ENCODE measurements at regions not wholly inside any gene's neighbourhood (a gene's known extent, or its start where the extent isn't known, plus 50 kb on each side); places are given as distances from the start of the nearest gene placed in this dataset.
A peak's percentile ranks its signal among the peaks of the same experiment; 100 is the strongest.
"Not testable (repeated sequence)": the region's sequence is repeated elsewhere in the genome, so short reads cannot be mapped to it uniquely, and the experiment has no call there.

- H3K4me1 Mint-ChIP-seq, result peaks cover 0 to 5% of the 10 kb centered on the region in 2 experiments; a peak in 1 of 4 replicates
- no peak for TF ChIP-seq CTCF (conservative IDR thresholded peaks at IDR 0.05)
- H3K27me3 Mint-ChIP-seq (ENCODE audit: low read depth), result no peaks in the 10 kb centered on the region
- Histone ChIP-seq H3K9ac (ENCODE audit: extremely low read depth, insufficient read length, low read length) (no peak overlapping the region), H3K23ac (ENCODE audit: insufficient read length, low read depth, low read length) (no peak overlapping the region), H2AK5ac (ENCODE audit: insufficient read length, low read length) (no peak overlapping the region), H2BK15ac (ENCODE audit: low read depth, low read length) (no peak overlapping the region), H2BK20ac (ENCODE audit: low read depth, low read length, poor library complexity, severe bottlenecking) (no peak overlapping the region), H3K18ac (ENCODE audit: insufficient read length, low read depth, low read length) (no peak overlapping the region), H3K9me3 (ENCODE audit: control insufficient read depth, low read depth, low read length) (no peaks in the 10 kb centered on the region), H2BK120ac (ENCODE audit: low read depth, low read length, poor library complexity, severe bottlenecking) (no peak overlapping the region), H2BK12ac (ENCODE audit: insufficient read length, low read depth, low read length) (no peak overlapping the region), H4K5ac (ENCODE audit: insufficient read length, low read depth, low read length) (no peak overlapping the region), H3K4ac (ENCODE audit: low read depth, low read length) (no peak overlapping the region), H3K79me2 (ENCODE audit: insufficient read depth, low read length) (no peaks in the 10 kb centered on the region), H3K27me3 (ENCODE audit: insufficient read depth, low read length) (no peaks in the 10 kb centered on the region), H3K14ac (ENCODE audit: insufficient read depth, low read length) (no peak overlapping the region), H4K20me1 (ENCODE audit: control insufficient read depth, insufficient read depth, insufficient read length) (no peaks in the 10 kb centered on the region), H3K56ac (ENCODE audit: insufficient read length, low read depth, low read length) (no peak overlapping the region), H3T11ph (ENCODE audit: low read length) (no peak overlapping the region), H4K8ac (replicated peaks; ENCODE audit: insufficient read length, low read depth, low read length) (no peak overlapping the region), H3K4me1 (ENCODE audit: insufficient read depth, low read length) (no peaks in the 10 kb centered on the region), H4K91ac (ENCODE audit: insufficient read length, low read depth, low read length) (no peak overlapping the region), H3K79me1 (ENCODE audit: insufficient read depth, low read depth, low read length, poor library complexity, severe bottlenecking) (no peaks in the 10 kb centered on the region), H2AFZ (ENCODE audit: low read length) (no peak overlapping the region), H3K23me2 (ENCODE audit: insufficient read length, low read depth, low read length, poor library complexity, severe bottlenecking) (no peaks in the 10 kb centered on the region), H3K27ac (ENCODE audit: insufficient read length, low read depth, low read length) (no peak overlapping the region), H2BK5ac (ENCODE audit: insufficient read length, low read length) (no peak overlapping the region), H3K4me2 (ENCODE audit: insufficient read depth, insufficient read length, low read length) (no peak overlapping the region)
- DNase-seq, result no peak
- H3K9me3 Mint-ChIP-seq, result no peaks in the 10 kb centered on the region
- no peak overlapping the region for H3K4me3 Mint-ChIP-seq
- 0 out of 7 replicates have a peak overlapping the region, but pooled peaks of 1 of the 3 experiments have one; percentile 0 for H3K27ac Mint-ChIP-seq
- no peaks in the 10 kb centered on the region for H3K36me3 Mint-ChIP-seq (ENCODE audit: insufficient read depth in 1 of 3, low read depth in 3 of 3)
- no CpG with 5 or more reads among the region's 3 CpGs for WGBS (ENCODE audit: extremely low coverage, insufficient read length, low lambda C conversion rate)
These were observed 713.6 kb upstream of the ZP4 start for GRCh38 chr1:238604357-238604756.

DNA sequence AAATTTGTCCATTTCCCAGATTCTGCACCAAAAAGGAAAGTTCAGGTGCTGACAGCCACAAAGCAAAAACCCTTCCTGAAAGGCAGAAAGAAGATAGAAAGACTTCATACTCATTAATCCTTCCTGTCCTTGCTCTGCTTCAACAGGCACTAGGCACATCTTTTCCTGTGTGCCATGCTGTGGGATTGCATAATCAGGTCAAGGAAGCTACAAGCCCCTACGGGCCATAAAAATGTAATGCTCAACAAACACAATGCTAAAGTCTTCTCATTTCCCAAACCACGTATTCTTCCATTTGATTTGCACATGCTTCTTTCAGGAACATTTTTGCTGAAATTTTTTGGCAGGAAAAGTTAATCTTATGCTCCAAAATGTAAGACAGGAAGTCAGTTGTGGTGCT lies 710.9 kb upstream of the ZP4 start:
- not testable (repeated sequence) for H3K27ac Mint-ChIP-seq; H3K9me3 Mint-ChIP-seq; H3K79me2 ChIP-seq (ENCODE audit: insufficient read depth, low read length); H3K23me2 ChIP-seq (ENCODE audit: insufficient read length, low read depth, low read length, poor library complexity, severe bottlenecking); H2BK120ac ChIP-seq (ENCODE audit: low read depth, low read length, poor library complexity, severe bottlenecking); H2BK5ac ChIP-seq (ENCODE audit: insufficient read length, low read length); H4K5ac ChIP-seq (ENCODE audit: insufficient read length, low read depth, low read length); H3K56ac ChIP-seq (ENCODE audit: insufficient read length, low read depth, low read length); H3K27me3 Mint-ChIP-seq (ENCODE audit: low read depth); H4K8ac ChIP-seq (replicated peaks; ENCODE audit: insufficient read length, low read depth, low read length); H3K4me2 ChIP-seq (ENCODE audit: insufficient read depth, insufficient read length, low read length); H2BK20ac ChIP-seq (ENCODE audit: low read depth, low read length, poor library complexity, severe bottlenecking); H3K4me3 Mint-ChIP-seq; H2AFZ ChIP-seq (ENCODE audit: low read length); H3K27ac ChIP-seq (ENCODE audit: insufficient read length, low read depth, low read length); H3K27me3 ChIP-seq (ENCODE audit: insufficient read depth, low read length); H3T11ph ChIP-seq (ENCODE audit: low read length); H3K4ac ChIP-seq (ENCODE audit: low read depth, low read length); DNase-seq; H3K36me3 Mint-ChIP-seq (ENCODE audit: insufficient read depth in 1 of 3, low read depth in 3 of 3); H3K23ac ChIP-seq (ENCODE audit: insufficient read length, low read depth, low read length); H3K9me3 ChIP-seq (ENCODE audit: control insufficient read depth, low read depth, low read length); H3K4me1 ChIP-seq (ENCODE audit: insufficient read depth, low read length); H3K9ac ChIP-seq (ENCODE audit: extremely low read depth, insufficient read length, low read length); H2BK15ac ChIP-seq (ENCODE audit: low read depth, low read length); H3K79me1 ChIP-seq (ENCODE audit: insufficient read depth, low read depth, low read length, poor library complexity, severe bottlenecking); H2AK5ac ChIP-seq (ENCODE audit: insufficient read length, low read length); H4K91ac ChIP-seq (ENCODE audit: insufficient read length, low read depth, low read length); H3K18ac ChIP-seq (ENCODE audit: insufficient read length, low read depth, low read length); H3K14ac ChIP-seq (ENCODE audit: insufficient read depth, low read length); H2BK12ac ChIP-seq (ENCODE audit: insufficient read length, low read depth, low read length); H3K4me1 Mint-ChIP-seq; H4K20me1 ChIP-seq (ENCODE audit: control insufficient read depth, insufficient read depth, insufficient read length)
- WGBS (ENCODE audit: extremely low coverage, insufficient read length, low lambda C conversion rate), result no CpG with 5 or more reads among the region's 2 CpGs
